ENCODE measurements at regions not wholly inside any gene's neighbourhood (a gene's known extent, or its start where the extent isn't known, plus 50 kb on each side); places are given as distances from the start of the nearest gene placed in this dataset.

GRCh38 chr5:142515036-142515435 is 170.9 kb downstream of the FGF1 start:
- Histone ChIP-seq H3K4me3 (ENCODE audit: low read length, poor library complexity, severe bottlenecking) (no peak overlapping the region), H3K9ac (ENCODE audit: low read depth, low read length, poor library complexity, severe bottlenecking) (no peak overlapping the region)
- TF ChIP-seq CTCF (conservative IDR thresholded peaks at IDR 0.05; ENCODE audit: low read length), result no peak
- no peak for TF ChIP-seq EZH2phosphoT487 (IDR thresholded peaks at IDR 0.05; ENCODE audit: borderline replicate concordance)

DNA sequence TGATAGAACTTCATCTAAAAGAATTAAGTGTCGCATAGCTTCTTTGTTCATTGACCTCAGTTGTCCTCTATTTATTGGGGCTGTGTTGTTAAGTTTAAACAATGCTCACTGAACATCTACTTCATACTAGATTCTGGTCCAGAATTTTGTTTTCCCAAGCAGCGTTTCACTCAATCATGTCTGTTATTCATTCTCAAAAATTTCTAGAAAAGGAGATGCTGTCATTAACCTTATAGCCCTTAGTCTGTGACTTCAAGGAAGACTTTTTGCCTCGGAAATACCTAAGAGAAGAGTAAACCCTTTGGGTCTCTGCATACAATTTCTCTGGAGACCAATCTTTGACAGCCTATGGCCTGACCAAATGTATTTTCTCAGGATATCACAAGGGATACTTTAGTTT is 171.7 kb downstream of the FGF1 start:
- H3K9me3 ChIP-seq (ENCODE audit: insufficient read depth, low read depth, low read length), result no peaks in the 10 kb centered on the region; the same call in 1 of the 2 replicates
- no peaks in the 10 kb centered on the region for H3K79me2 ChIP-seq (ENCODE audit: insufficient read depth, low read length)
- no peak overlapping the region for H3K9ac ChIP-seq (ENCODE audit: low read depth, low read length, poor library complexity, severe bottlenecking)
- no peak overlapping the region for H3K4me2 ChIP-seq (ENCODE audit: low read depth, low read length, poor library complexity, severe bottlenecking)
- peaks cover under 1% of the 10 kb centered on the region for H3K4me1 ChIP-seq (ENCODE audit: insufficient read depth, low read length, poor library complexity, severe bottlenecking)
- no peaks in the 10 kb centered on the region for H4K20me1 ChIP-seq (ENCODE audit: insufficient read depth, low read length, poor library complexity, severe bottlenecking)
- no peaks in the 10 kb centered on the region for H3F3A ChIP-seq (ENCODE audit: low read depth)
- no peaks in the 10 kb centered on the region for H3K27me3 ChIP-seq (ENCODE audit: insufficient read depth, low read length, poor library complexity, severe bottlenecking)
- no peak overlapping the region for H2AFZ ChIP-seq (ENCODE audit: low read length)
- H3K4me3 ChIP-seq (ENCODE audit: low read length, poor library complexity, severe bottlenecking), result no peak overlapping the region
- H3K36me3 ChIP-seq (ENCODE audit: insufficient read depth, low read length), result no peaks in the 10 kb centered on the region
- H3K9me2 ChIP-seq (replicated peaks; ENCODE audit: low read depth, low read length), result no peaks in the 10 kb centered on the region
- TF ChIP-seq EZH2phosphoT487 (IDR thresholded peaks at IDR 0.05; ENCODE audit: borderline replicate concordance) (no peak), CTCF (conservative IDR thresholded peaks at IDR 0.05; ENCODE audit: low read length) (no peak)

More at GRCh38 chr5:142515036-142515435, 170.9 kb downstream of the FGF1 start:
- Histone ChIP-seq H3F3A (ENCODE audit: low read depth) (no peaks in the 10 kb centered on the region), H3K79me2 (ENCODE audit: insufficient read depth, low read length) (no peaks in the 10 kb centered on the region), H4K20me1 (ENCODE audit: insufficient read depth, low read length, poor library complexity, severe bottlenecking) (no peaks in the 10 kb centered on the region), H3K9me2 (replicated peaks; ENCODE audit: low read depth, low read length) (no peaks in the 10 kb centered on the region), H3K4me1 (ENCODE audit: insufficient read depth, low read length, poor library complexity, severe bottlenecking) (no peaks in the 10 kb centered on the region), H3K27me3 (ENCODE audit: insufficient read depth, low read length, poor library complexity, severe bottlenecking) (no peaks in the 10 kb centered on the region), H3K4me2 (ENCODE audit: low read depth, low read length, poor library complexity, severe bottlenecking) (no peak overlapping the region), H3K9me3 (ENCODE audit: insufficient read depth, low read depth, low read length) (no peaks in the 10 kb centered on the region; the same call in 1 of the 2 replicates), H2AFZ (ENCODE audit: low read length) (no peak overlapping the region), H3K36me3 (ENCODE audit: insufficient read depth, low read length) (no peaks in the 10 kb centered on the region)

GRCh38 chr5:142512043-142513042 is 173.5 kb downstream of the FGF1 start:
- Histone ChIP-seq H3K79me2 (ENCODE audit: insufficient read depth, low read length) (no peaks in the 10 kb centered on the region), H4K20me1 (ENCODE audit: insufficient read depth, low read length, poor library complexity, severe bottlenecking) (no peaks in the 10 kb centered on the region), H3K4me1 (ENCODE audit: insufficient read depth, low read length, poor library complexity, severe bottlenecking) (peaks cover 3% of the 10 kb centered on the region), H3K27me3 (ENCODE audit: insufficient read depth, low read length, poor library complexity, severe bottlenecking) (no peaks in the 10 kb centered on the region), H3K9me3 (ENCODE audit: insufficient read depth, low read depth, low read length) (no peaks in the 10 kb centered on the region; the same call in 1 of the 2 replicates), H3K9me2 (replicated peaks; ENCODE audit: low read depth, low read length) (no peaks in the 10 kb centered on the region), H3K4me2 (ENCODE audit: low read depth, low read length, poor library complexity, severe bottlenecking) (no peak overlapping the region), H2AFZ (ENCODE audit: low read length) (no peak overlapping the region), H3K36me3 (ENCODE audit: insufficient read depth, low read length) (no peaks in the 10 kb centered on the region), H3K4me3 (ENCODE audit: low read length, poor library complexity, severe bottlenecking) (no peak overlapping the region), H3K9ac (ENCODE audit: low read depth, low read length, poor library complexity, severe bottlenecking) (no peak overlapping the region), H3F3A (ENCODE audit: low read depth) (no peaks in the 10 kb centered on the region)
- TF ChIP-seq EZH2phosphoT487 (IDR thresholded peaks at IDR 0.05; ENCODE audit: borderline replicate concordance) (no peak), CTCF (conservative IDR thresholded peaks at IDR 0.05; ENCODE audit: low read length) (no peak)

Measured in Loucy (cell line).